GM12873 (cell line): ENCODE measurements at regions not wholly inside any gene's neighbourhood (a gene's known extent, or its start where the extent isn't known, plus 50 kb on each side); places are given as distances from the start of the nearest gene placed in this dataset.

ENCODE experiments used
- TF ChIP-seq, protein P1 (sequence below): IDR thresholded peaks from 2 replicates; pipeline ENCODE4 v1.5.1; 2012; ENCODE audit warnings: low read depth, mild to moderate bottlenecking, moderate library complexity, low read length, control low read depth; ENCODE audit not compliant: insufficient read depth; ENCODE audit errors: missing control alignments

DNA sequence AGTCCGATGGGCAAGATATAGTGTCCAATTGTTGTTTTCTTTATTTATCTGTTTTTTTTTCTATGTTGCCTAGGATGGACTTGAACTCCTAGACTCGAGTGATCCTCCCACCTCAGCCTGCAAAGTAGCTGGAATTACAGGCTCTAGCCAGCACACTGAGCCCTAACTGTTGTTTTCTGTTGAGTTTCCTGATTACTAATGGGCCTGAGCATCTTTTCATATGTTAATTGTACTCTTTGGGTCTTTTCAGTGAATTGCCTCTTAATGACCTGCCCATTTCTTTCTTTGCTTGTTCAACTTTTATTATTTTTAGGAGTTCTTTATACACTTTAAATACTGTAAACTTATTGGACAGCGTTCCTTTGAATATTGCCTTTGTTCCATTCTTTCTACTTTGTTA is 213.0 kb downstream of the HS3ST3B1 start:
- TF ChIP-seq, protein P1, sequence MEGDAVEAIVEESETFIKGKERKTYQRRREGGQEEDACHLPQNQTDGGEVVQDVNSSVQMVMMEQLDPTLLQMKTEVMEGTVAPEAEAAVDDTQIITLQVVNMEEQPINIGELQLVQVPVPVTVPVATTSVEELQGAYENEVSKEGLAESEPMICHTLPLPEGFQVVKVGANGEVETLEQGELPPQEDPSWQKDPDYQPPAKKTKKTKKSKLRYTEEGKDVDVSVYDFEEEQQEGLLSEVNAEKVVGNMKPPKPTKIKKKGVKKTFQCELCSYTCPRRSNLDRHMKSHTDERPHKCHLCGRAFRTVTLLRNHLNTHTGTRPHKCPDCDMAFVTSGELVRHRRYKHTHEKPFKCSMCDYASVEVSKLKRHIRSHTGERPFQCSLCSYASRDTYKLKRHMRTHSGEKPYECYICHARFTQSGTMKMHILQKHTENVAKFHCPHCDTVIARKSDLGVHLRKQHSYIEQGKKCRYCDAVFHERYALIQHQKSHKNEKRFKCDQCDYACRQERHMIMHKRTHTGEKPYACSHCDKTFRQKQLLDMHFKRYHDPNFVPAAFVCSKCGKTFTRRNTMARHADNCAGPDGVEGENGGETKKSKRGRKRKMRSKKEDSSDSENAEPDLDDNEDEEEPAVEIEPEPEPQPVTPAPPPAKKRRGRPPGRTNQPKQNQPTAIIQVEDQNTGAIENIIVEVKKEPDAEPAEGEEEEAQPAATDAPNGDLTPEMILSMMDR, result no peak

DNA sequence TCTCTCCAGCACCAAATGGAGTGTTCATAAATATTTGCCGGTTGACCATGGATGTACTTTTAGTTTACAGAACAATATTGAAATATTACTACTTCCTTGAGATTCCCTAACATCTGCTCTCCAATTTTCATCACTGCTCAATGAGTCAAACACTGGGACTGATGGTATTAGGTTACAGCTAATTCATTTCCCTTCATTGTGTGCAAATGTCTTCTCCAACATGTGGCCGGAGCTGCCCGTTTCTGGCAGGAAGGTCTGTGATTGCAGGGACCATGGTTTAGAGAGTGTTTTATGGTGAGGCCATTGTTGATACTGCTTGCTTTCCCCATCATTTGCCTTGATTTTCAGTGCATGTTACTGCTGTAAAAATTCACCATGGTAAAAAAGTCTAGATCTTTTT is 209.3 kb downstream of the HS3ST3B1 start:
- TF ChIP-seq, protein P1, result no peak

DNA sequence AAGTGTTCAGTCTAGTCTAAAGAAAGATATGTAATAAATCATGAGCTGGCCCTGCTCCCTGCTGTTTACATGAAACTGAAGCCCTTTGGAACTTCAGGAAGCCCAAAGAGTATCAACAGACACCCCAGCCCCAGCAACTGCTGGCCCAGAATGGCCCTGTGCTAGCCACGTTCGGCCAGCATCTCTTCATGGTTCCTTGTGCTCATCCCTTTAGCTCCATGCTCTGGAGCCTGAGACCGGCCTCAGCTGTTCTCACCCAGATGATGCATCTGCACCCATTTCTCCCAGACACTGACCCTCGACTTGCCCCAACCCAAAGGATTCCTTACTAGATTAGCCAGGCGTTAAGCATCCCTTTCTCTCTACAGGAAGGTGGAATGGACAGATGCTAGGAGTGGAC is 207.3 kb downstream of the HS3ST3B1 start:
- TF ChIP-seq, protein P1, result no peak

DNA sequence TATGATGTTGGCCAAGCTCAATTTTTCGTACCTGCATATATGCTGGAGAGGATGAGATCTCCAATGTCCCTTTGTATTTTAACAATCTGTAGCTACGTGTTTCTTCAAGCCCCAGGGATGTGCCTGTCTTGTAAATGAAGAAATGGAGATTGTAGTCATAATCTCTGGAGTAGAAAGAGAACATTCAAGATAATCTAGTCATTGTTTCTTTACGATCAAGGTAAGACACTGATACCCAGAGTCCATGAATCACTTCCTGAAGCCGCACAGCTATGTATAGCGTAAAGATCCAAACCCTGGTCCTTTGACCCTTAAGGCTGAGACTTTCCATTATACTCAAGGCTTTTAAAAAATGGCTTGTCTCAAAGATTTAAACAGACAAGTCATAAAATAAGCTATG is 205.5 kb downstream of the HS3ST3B1 start:
- TF ChIP-seq, protein P1, result no peak

DNA sequence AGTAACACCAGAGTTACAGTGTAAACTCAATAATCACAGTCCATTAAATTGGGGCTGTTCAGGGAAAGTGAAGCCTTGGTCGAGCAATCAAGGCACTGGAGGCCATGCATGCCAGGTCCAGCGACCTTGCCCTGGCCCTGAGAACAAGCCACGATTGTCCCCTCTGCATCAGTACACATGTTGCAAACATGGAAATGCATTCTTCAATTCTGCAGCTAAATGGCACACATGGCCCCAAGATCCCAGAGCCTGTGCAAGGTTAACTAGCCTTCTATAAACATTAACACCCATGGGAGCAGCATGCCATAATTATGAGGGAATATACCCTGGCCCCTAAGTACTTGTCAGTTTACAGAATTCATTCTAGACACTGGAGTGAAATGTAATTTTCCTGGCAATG is 204.7 kb downstream of the HS3ST3B1 start:
- TF ChIP-seq, protein P1, result no peak

DNA sequence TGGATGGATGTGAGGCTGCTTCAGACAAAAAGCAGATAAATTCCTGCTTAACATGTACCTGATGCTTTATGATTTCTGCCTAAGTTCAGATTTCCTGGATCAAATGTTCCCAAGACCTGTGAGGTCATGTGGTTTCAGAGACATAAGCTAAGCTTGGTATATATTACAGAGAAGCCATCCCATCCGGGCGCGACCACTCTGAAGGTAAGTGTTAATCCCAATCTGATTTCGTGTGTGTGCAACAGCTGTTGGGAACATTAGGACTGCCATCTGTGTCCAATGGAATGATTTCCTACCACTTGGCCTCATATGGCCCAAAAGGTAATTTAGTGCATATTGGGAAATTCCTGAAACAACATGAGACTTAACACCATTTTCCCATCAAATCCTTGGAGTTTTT is 199.1 kb downstream of the HS3ST3B1 start:
- TF ChIP-seq, protein P1, result no peak

DNA sequence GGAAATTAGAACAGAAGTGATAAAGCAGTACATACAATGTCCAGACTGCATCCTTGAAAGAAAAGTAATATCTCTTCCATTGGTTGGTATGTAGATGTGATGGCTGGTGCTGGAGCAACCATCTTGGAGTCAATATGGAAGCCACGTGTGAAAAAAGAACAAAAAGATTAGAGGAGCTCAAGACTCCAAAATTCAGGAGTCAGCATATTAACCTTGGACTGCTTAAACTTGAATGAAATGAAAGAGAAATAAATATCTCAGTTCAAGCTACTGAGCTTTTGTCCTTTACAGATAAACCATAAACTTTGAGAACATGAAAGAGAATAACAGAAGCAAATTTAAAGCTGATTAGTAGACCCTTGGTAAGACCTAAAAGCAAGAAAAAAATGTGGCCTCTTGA is 197.9 kb downstream of the HS3ST3B1 start:
- TF ChIP-seq, protein P1, result no peak
